Osteocyte (in vitro differentiated cells): ENCODE measurements at regions not wholly inside any gene's neighbourhood (a gene's known extent, or its start where the extent isn't known, plus 50 kb on each side); places are given as distances from the start of the nearest gene placed in this dataset.

Source experiments
- DNase-seq: peaks from one replicate; pipeline ENCODE4 v3.0.0; 2021; ENCODE audit warnings: mixed read lengths; ENCODE audit not compliant: unreplicated experiment; ENCODE audit errors: extremely low spot score
- H3K27ac Mint-ChIP-seq: one replicate; pipeline ENCODE4 v1.8.0; 2021; ENCODE audit warnings: mild to moderate bottlenecking, mixed read lengths; ENCODE audit not compliant: unreplicated experiment
- H3K27me3 Mint-ChIP-seq: one replicate; pipeline ENCODE4 v1.8.0; 2021; ENCODE audit warnings: mixed read lengths; ENCODE audit not compliant: unreplicated experiment
- H3K36me3 Mint-ChIP-seq: one replicate; pipeline ENCODE4 v1.8.0; 2021; ENCODE audit warnings: mixed read lengths; ENCODE audit not compliant: unreplicated experiment
- H3K4me1 Mint-ChIP-seq: one replicate; pipeline ENCODE4 v1.8.0; 2021; ENCODE audit warnings: mixed read lengths; ENCODE audit not compliant: unreplicated experiment
- H3K4me3 Mint-ChIP-seq: one replicate; pipeline ENCODE4 v1.8.0; 2021; ENCODE audit warnings: mild to moderate bottlenecking, moderate library complexity, mixed read lengths; ENCODE audit not compliant: unreplicated experiment
- H3K9me3 Mint-ChIP-seq: one replicate; pipeline ENCODE4 v1.8.0; 2021; ENCODE audit warnings: mixed read lengths; ENCODE audit not compliant: unreplicated experiment
- CTCF ChIP-seq: fragments of 200-600 bp; sonication (generic); IDR thresholded peaks from 2 replicates; pipeline ENCODE4 v1.5.0; 2021; ENCODE audit warnings: antibody characterized with exemption, mild to moderate bottlenecking, moderate library complexity

- Mint-ChIP-seq H3K4me3 (no peak overlapping the region), H3K27ac (no peak overlapping the region), H3K9me3 (no peaks in the 10 kb centered on the region), H3K36me3 (no peaks in the 10 kb centered on the region), H3K27me3 (no peaks in the 10 kb centered on the region), H3K4me1 (no peaks in the 10 kb centered on the region)
- DNase-seq = no peak
- no peak for TF ChIP-seq CTCF
These were observed 337.1 kb upstream of the FAM241A start for GRCh38 chr4:111808174-111808573.

GRCh38 chr4:111811661-111812060, 333.6 kb upstream of the FAM241A start:
- peaks cover 5% of the 10 kb centered on the region for H3K9me3 Mint-ChIP-seq
- DNase-seq = no peak
- TF ChIP-seq CTCF = no peak
- no peak overlapping the region for H3K27ac Mint-ChIP-seq
- no peak overlapping the region for H3K4me3 Mint-ChIP-seq
- no peaks in the 10 kb centered on the region for H3K36me3 Mint-ChIP-seq
- H3K4me1 Mint-ChIP-seq = no peaks in the 10 kb centered on the region
- no peaks in the 10 kb centered on the region for H3K27me3 Mint-ChIP-seq

GRCh38 chr4:111812114-111812513, 333.1 kb upstream of the FAM241A start:
- Mint-ChIP-seq H3K27me3 (no peaks in the 10 kb centered on the region), H3K27ac (no peak overlapping the region), H3K4me1 (no peaks in the 10 kb centered on the region), H3K4me3 (no peak overlapping the region), H3K9me3 (peaks cover 9% of the 10 kb centered on the region), H3K36me3 (no peaks in the 10 kb centered on the region)
- no peak for DNase-seq
- no peak for TF ChIP-seq CTCF

GRCh38 chr4:111812760-111813159, 332.5 kb upstream of the FAM241A start:
- Mint-ChIP-seq H3K4me1 (no peaks in the 10 kb centered on the region), H3K27ac (no peak overlapping the region), H3K9me3 (peaks cover 11% of the 10 kb centered on the region), H3K4me3 (no peak overlapping the region), H3K36me3 (no peaks in the 10 kb centered on the region), H3K27me3 (no peaks in the 10 kb centered on the region)
- no peak for TF ChIP-seq CTCF
- no peak for DNase-seq

- DNase-seq = no peak
- H3K4me3 Mint-ChIP-seq = no peak overlapping the region
- H3K27ac Mint-ChIP-seq = no peak overlapping the region
- TF ChIP-seq CTCF = no peak
- peaks cover 11% of the 10 kb centered on the region for H3K9me3 Mint-ChIP-seq
- no peaks in the 10 kb centered on the region for H3K27me3 Mint-ChIP-seq
- H3K36me3 Mint-ChIP-seq = no peaks in the 10 kb centered on the region
- H3K4me1 Mint-ChIP-seq = no peaks in the 10 kb centered on the region
These were observed 331.6 kb upstream of the FAM241A start for GRCh38 chr4:111813555-111814140.
